ENCODE measurements at regions not wholly inside any gene's neighbourhood (a gene's known extent, or its start where the extent isn't known, plus 50 kb on each side); places are given as distances from the start of the nearest gene placed in this dataset.
A peak's percentile ranks its signal among the peaks of the same experiment; 100 is the strongest.

- DNase-seq (ENCODE audit: low read depth in 2 of 2), result no peak
These were observed 193.6 kb upstream of the CARD18 start for GRCh38 chr11:105333153-105333552.

GRCh38 chr11:105332171-105332570, 192.6 kb upstream of the CARD18 start:
- DNase-seq (ENCODE audit: low read depth in 2 of 2), result no peak

GRCh38 chr11:105328061-105328460, 188.5 kb upstream of the CARD18 start:
- DNase-seq (ENCODE audit: low read depth in 2 of 2), result no peak

- no peak for DNase-seq (ENCODE audit: low read depth in 2 of 2)
These were observed 184.6 kb upstream of the CARD18 start for GRCh38 chr11:105324156-105324555.

- no peak for DNase-seq (ENCODE audit: low read depth in 2 of 2)
These were observed 182.1 kb upstream of the CARD18 start for GRCh38 chr11:105321696-105322095.

- DNase-seq (ENCODE audit: low read depth in 2 of 2), result no peak
These were observed 175.7 kb upstream of the CARD18 start for GRCh38 chr11:105315287-105315686.

- no peak for DNase-seq (ENCODE audit: low read depth in 2 of 2)
These were observed 172.7 kb upstream of the CARD18 start for GRCh38 chr11:105312266-105312665.

- DNase-seq (ENCODE audit: low read depth in 2 of 2), result no peak
These were observed 159.1 kb upstream of the CARD18 start for GRCh38 chr11:105298630-105299029.

- DNase-seq (ENCODE audit: low read depth in 2 of 2), result no peak
These were observed 158.6 kb upstream of the CARD18 start for GRCh38 chr11:105298174-105298573.

GRCh38 chr11:105297463-105297862, 157.9 kb upstream of the CARD18 start:
- DNase-seq (ENCODE audit: low read depth in 2 of 2), result peak; percentile 69 to 70

GRCh38 chr11:105296806-105297205, 157.2 kb upstream of the CARD18 start:
- DNase-seq (ENCODE audit: low read depth in 2 of 2), result no peak

- no peak for DNase-seq (ENCODE audit: low read depth in 2 of 2)
These were observed 156.8 kb upstream of the CARD18 start for GRCh38 chr11:105296386-105296785.

- DNase-seq (ENCODE audit: low read depth in 2 of 2), result no peak
These were observed 143.1 kb upstream of the CARD18 start for GRCh38 chr11:105282658-105283057.

GRCh38 chr11:105274631-105275030, 135.1 kb upstream of the CARD18 start:
- no peak for DNase-seq (ENCODE audit: low read depth in 2 of 2)

GRCh38 chr11:105273660-105274280, 134.2 kb upstream of the CARD18 start:
- DNase-seq (ENCODE audit: low read depth in 2 of 2), result no peak

- DNase-seq (ENCODE audit: low read depth in 2 of 2), result no peak
These were observed 130.3 kb upstream of the CARD18 start for GRCh38 chr11:105269862-105270261.

- no peak for DNase-seq (ENCODE audit: low read depth in 2 of 2)
These were observed 129.0 kb upstream of the CARD18 start for GRCh38 chr11:105268404-105269062.

GRCh38 chr11:105265845-105266244, 126.3 kb upstream of the CARD18 start:
- DNase-seq (ENCODE audit: low read depth in 2 of 2), result peak; percentile 25 to 65

- DNase-seq (ENCODE audit: low read depth in 2 of 2), result no peak
These were observed 121.4 kb upstream of the CARD18 start for GRCh38 chr11:105260976-105261375.

GRCh38 chr11:105245781-105246315, 106.3 kb upstream of the CARD18 start:
- no peak for DNase-seq (ENCODE audit: low read depth in 2 of 2)

- peak; percentile 89 to 97 for DNase-seq (ENCODE audit: low read depth in 2 of 2)
These were observed 104.7 kb upstream of the CARD18 start for GRCh38 chr11:105244160-105244825.

- DNase-seq (ENCODE audit: low read depth in 2 of 2), result no peak
These were observed 101.6 kb upstream of the CARD18 start for GRCh38 chr11:105241136-105241535.

- no peak for DNase-seq (ENCODE audit: low read depth in 2 of 2)
These were observed 97.1 kb upstream of the CARD18 start for GRCh38 chr11:105236664-105237063.
